Stimulated activated naive CD8-positive, alpha-beta T cell treated with anti-CD3 and anti-CD28 coated beads, Interleukin-15, Interleukin-2, amounts not matched to agents 100 ng/mL and 50 ng/mL, for 24 hours (primary cell): ENCODE measurements at regions not wholly inside any gene's neighbourhood (a gene's known extent, or its start where the extent isn't known, plus 50 kb on each side); places are given as distances from the start of the nearest gene placed in this dataset.
A peak's percentile ranks its signal among the peaks of the same experiment; 100 is the strongest.
"Not testable (repeated sequence)": the region's sequence is repeated elsewhere in the genome, so short reads cannot be mapped to it uniquely, and the experiment has no call there.

Experiments used
- H3K27ac Mint-ChIP-seq: one replicate; pipeline ENCODE4 v1.8.0; 2021; ENCODE audit warnings: mild to moderate bottlenecking, mixed read lengths
- H3K27me3 Mint-ChIP-seq: one replicate; pipeline ENCODE4 v1.8.0; 2021; ENCODE audit warnings: mixed read lengths
- H3K36me3 Mint-ChIP-seq: one replicate; pipeline ENCODE4 v1.8.0; 2021; ENCODE audit warnings: low read depth, mixed read lengths
- H3K4me1 Mint-ChIP-seq: one replicate; pipeline ENCODE4 v1.8.0; 2021; ENCODE audit warnings: low read depth, mixed read lengths
- H3K4me3 Mint-ChIP-seq: one replicate; pipeline ENCODE4 v1.8.0; 2021; ENCODE audit warnings: mild to moderate bottlenecking, mixed read lengths
- H3K9me3 Mint-ChIP-seq: one replicate; pipeline ENCODE4 v1.8.0; 2021; ENCODE audit warnings: mixed read lengths

DNA sequence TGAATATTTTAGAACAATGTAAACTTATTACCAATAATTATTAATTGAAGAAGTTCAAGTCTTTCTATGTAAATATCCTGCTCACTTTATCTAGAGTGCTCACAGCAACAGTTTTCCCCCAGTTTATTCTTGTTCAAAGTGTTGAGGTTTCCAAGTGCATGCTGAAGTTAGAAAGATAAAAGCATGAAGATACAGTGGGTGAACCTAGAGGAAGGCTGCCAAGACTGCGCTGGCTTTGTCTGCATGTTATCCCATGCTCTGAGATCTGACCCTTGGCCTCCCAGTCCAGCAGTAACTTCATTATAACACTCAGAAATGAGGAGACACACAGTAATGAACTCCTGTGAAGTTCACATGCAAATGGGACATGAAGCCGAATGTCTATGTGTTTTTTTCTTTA is 76.0 kb upstream of the PIP5K1B start:
- no peaks in the 10 kb centered on the region for H3K4me1 Mint-ChIP-seq
- H3K36me3 Mint-ChIP-seq: no peaks in the 10 kb centered on the region
- H3K27me3 Mint-ChIP-seq: peaks cover 6% of the 10 kb centered on the region
- no peaks in the 10 kb centered on the region for H3K9me3 Mint-ChIP-seq
- no peak overlapping the region for H3K27ac Mint-ChIP-seq
- no peak overlapping the region for H3K4me3 Mint-ChIP-seq

DNA sequence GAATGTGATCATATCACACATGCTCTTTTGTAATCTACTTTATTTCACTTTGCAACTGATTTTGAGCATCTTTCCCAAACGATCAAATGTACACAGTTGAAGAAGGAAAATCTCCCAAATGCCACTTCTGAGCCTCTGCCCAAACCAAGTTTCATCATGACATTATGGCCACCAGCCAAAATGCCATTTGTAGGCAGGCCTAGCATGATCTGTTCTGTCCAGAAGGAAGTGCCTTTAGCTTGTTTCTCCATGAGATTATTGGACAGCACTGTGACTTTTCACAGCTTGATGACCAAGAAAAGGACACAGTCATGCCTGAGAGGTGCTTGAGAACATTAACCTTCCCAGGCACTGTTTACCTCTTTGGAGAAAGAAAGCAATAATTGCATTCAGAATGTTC is 73.2 kb upstream of the PIP5K1B start:
- no peaks in the 10 kb centered on the region for H3K9me3 Mint-ChIP-seq
- no peak overlapping the region for H3K4me3 Mint-ChIP-seq
- no peak overlapping the region for H3K27ac Mint-ChIP-seq
- H3K27me3 Mint-ChIP-seq: peaks cover 6% of the 10 kb centered on the region
- no peaks in the 10 kb centered on the region for H3K4me1 Mint-ChIP-seq
- H3K36me3 Mint-ChIP-seq: no peaks in the 10 kb centered on the region

DNA sequence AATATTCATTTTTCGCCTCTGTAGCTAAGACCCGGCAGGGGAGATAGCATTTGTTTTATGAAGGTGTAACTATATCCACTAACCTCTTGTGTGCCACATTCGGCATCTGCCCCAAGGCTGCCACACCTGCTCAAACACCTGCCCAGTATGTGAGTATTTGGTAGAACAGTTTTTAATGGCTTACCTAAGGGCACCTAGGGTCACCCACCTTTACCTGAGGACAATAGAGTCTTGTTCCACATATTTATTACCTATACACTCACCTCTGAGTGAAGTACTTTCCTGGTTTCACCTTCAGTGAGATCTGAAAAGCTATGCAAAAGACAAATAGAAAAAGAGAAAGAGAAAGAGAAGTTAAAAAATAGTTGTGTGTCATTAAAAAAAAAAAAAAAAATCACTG is 68.0 kb upstream of the PIP5K1B start:
- no peaks in the 10 kb centered on the region for H3K36me3 Mint-ChIP-seq
- no peaks in the 10 kb centered on the region for H3K9me3 Mint-ChIP-seq
- peak overlapping the region; percentile 19 for H3K27ac Mint-ChIP-seq
- no peak overlapping the region for H3K4me3 Mint-ChIP-seq
- no peaks in the 10 kb centered on the region for H3K27me3 Mint-ChIP-seq
- H3K4me1 Mint-ChIP-seq: peaks cover 15% of the 10 kb centered on the region

DNA sequence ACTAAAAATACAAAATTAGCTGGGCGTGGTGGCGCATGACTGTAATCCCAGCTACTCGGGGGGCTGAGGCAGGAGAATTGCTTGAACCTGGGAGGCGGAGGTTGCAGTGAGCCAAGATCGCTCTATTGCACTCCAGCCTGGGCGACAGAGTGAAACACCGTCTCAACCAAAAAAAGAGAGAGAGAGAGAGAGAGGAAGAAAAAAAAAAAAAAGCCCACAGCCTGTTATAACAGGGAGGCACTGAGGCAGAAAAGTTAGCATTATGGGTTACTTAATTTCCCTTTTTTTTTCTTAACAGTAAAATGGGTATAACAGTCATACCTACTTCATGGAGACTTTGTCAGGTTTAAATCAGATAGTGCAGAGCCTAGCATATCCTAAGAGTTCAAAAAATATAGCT is 65.8 kb upstream of the PIP5K1B start:
- Mint-ChIP-seq H3K4me3 (peak overlapping the region; percentile 14), H3K4me1 (peaks cover 25% of the 10 kb centered on the region), H3K27ac (peak overlapping the region; percentile 52)
- not testable (repeated sequence) for H3K27me3 Mint-ChIP-seq, H3K36me3 Mint-ChIP-seq, H3K9me3 Mint-ChIP-seq

DNA sequence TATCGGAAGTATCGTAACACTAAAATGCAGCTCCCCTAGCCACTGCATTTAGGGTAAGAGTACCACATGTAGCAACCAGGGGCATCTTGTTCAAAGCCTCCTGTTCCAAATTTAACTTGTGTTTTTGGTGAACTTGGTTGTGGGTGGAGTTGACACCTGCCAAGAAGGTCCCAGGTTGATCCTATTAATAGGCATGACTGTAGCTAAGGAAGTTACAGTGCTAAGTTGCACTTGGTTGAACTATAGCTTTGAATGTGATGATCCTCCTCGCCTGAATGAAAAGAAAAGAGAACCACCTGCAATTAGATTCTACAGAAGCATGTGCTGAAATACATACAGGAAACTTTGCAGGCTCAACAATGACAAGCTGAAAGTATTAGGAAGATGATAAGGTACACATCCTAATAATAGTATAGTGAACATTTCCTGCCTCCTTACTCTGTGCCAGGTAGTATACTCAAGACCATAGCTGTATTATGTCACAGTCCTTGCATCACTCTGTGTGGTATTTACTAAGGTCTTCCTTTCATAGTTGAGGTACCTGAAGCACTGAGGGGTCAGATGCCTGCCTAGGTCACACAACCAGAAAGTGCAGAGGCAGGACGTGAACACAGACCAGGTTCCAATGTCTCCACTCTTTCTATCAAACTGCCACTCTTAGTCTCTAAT is 64.5 kb upstream of the PIP5K1B start:
- Mint-ChIP-seq H3K9me3 (no peaks in the 10 kb centered on the region), H3K4me3 (no peak overlapping the region), H3K27ac (peak overlapping the region; percentile 52), H3K36me3 (no peaks in the 10 kb centered on the region), H3K27me3 (peaks cover 8% of the 10 kb centered on the region), H3K4me1 (peaks cover 31% of the 10 kb centered on the region)

DNA sequence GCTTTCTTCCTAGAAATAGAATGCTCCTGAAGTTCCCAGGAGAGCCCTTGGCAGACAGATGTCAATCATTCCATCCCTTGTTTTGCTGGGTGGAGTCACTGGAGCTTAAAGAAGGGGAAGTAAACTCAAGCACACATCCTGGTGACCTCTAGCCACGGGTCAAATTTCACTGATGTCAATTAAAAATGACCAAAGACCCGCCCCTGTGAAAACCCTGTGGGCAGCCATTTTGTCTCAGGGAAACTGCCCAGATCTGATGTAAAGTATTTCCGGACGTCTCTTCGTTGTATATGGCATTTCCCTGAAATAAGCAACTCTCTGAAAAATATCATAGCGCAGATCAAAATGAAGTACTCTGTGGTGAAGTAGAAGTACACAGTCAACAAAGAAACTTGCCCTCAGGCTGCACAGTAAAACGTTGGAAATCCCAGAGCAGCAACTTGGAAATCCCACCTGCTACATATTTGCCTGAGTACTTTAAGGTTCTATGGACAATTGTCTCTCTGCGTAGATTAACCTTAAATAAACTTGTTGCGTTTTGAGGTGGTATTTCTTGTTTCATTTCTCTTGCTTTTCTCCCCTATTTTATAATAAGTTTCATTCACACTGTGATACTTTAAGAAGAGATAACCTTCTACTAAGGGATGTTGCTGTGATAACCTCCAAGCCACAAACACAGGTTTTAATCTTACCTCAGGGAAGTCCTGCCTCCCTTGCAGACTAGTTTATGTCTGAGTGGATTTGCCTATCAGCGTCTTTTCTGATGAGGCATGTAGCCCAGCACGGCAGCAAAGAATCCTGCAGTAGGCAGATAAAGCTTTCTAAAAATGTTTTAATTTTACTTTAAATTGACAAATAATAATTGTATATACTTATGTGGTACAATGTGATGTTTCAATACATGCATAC is 60.9 kb upstream of the PIP5K1B start:
- H3K36me3 Mint-ChIP-seq: peaks cover 3% of the 10 kb centered on the region
- H3K4me3 Mint-ChIP-seq: no peak overlapping the region
- no peaks in the 10 kb centered on the region for H3K9me3 Mint-ChIP-seq
- H3K4me1 Mint-ChIP-seq: peaks cover 35% of the 10 kb centered on the region
- H3K27me3 Mint-ChIP-seq: peaks cover 14% of the 10 kb centered on the region
- H3K27ac Mint-ChIP-seq: peak overlapping the region; percentile 74

DNA sequence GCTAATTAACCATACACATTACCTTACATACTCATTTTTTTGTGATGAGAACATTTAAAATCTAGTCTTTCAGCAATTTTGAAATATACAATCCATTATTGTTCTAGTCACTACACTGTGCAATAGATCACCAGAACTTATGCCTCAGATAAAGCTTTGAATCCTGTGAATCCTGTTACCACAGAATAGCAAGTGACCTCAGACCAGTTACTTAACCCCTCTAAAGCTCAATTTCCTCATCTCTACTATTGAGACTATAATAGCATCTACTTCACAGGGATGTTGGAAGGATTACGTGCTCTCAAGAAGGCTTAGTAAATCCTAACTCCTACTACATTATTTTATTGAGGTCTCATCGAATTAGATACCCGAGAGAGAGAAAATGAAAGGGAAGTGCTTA is 60.2 kb upstream of the PIP5K1B start:
- Mint-ChIP-seq H3K4me3 (no peak overlapping the region), H3K4me1 (peaks cover 33% of the 10 kb centered on the region), H3K9me3 (no peaks in the 10 kb centered on the region), H3K36me3 (peaks cover 3% of the 10 kb centered on the region), H3K27ac (no peak overlapping the region), H3K27me3 (peaks cover 14% of the 10 kb centered on the region)

DNA sequence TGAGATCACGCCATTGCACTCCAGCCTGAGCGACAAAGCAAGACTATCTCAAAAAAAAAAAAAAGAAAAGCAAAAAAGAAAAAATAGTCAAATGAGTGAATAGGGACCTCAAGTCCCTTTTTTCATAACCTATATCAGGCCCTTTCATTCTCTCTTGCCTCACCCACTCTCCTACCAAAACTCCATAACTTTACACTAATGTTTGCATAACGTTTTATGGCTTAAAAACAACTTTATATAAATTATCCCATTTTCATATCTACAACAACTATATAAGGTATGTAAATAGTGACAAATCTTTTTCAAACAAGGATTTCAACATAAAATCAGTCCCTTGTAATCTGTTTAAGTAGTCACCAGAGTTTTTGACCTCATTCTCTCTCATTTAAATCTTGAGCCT is 56.9 kb upstream of the PIP5K1B start:
- H3K36me3 Mint-ChIP-seq: peaks cover 3% of the 10 kb centered on the region
- H3K4me3 Mint-ChIP-seq: no peak overlapping the region
- H3K9me3 Mint-ChIP-seq: peaks cover 4% of the 10 kb centered on the region
- H3K27me3 Mint-ChIP-seq: peaks cover 14% of the 10 kb centered on the region
- H3K4me1 Mint-ChIP-seq: peaks cover 54% of the 10 kb centered on the region
- H3K27ac Mint-ChIP-seq: no peak overlapping the region

DNA sequence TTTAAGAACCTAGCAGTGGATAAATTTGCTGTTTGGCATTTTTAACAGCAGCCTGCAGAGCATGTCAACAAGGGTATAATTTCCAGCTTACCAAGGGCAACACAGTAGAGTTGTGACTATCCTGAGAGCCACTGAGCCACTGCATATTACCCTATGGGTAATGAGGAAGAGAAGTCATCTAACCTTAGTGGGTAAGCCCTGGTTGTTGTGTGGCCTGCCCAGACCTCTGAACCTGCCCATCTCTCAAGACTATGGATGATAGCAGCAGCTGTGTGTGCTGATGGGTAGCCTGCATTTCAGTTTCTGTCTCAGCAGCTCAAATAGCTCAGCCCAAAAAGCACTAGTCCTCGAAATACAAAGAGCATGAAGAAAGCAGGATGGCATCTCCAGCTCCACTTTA is 56.1 kb upstream of the PIP5K1B start:
- Mint-ChIP-seq H3K27ac (no peak overlapping the region), H3K27me3 (peaks cover 13% of the 10 kb centered on the region), H3K36me3 (peaks cover 3% of the 10 kb centered on the region), H3K4me3 (no peak overlapping the region), H3K4me1 (peaks cover 61% of the 10 kb centered on the region), H3K9me3 (peaks cover 4% of the 10 kb centered on the region)

DNA sequence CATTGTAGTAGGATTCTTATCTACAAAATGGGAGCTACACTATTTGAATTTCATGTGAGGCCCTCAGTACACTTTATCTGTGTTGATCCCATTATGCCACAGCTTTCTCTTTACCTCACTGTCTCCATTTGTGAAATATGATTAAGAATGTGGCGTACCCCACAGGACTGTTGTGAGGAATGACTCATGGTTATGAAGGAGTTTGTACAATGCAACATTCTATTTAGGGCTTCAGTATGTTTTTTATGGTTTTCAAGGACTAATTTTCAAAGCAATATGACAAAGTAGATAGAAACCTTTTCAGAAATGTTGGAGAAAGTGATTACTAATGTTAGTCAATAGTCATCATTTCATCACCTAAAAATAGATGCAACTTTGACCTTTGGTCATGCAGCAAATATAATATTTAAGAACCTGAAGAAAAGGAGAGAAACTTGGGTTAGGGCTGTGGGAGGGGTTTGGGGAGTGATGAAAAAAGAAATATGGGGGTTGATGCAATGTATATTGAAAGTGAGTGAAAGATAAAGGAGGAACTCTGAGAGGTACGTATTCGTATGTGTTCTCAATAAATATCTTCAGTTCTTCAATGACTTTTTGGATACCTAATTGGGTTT is 53.7 kb upstream of the PIP5K1B start:
- H3K27ac Mint-ChIP-seq: peak overlapping the region; percentile 84
- peaks cover 14% of the 10 kb centered on the region for H3K27me3 Mint-ChIP-seq
- peaks cover 52% of the 10 kb centered on the region for H3K4me1 Mint-ChIP-seq
- H3K4me3 Mint-ChIP-seq: peak overlapping the region; percentile 39
- peaks cover 7% of the 10 kb centered on the region for H3K9me3 Mint-ChIP-seq
- H3K36me3 Mint-ChIP-seq: peaks cover 3% of the 10 kb centered on the region

DNA sequence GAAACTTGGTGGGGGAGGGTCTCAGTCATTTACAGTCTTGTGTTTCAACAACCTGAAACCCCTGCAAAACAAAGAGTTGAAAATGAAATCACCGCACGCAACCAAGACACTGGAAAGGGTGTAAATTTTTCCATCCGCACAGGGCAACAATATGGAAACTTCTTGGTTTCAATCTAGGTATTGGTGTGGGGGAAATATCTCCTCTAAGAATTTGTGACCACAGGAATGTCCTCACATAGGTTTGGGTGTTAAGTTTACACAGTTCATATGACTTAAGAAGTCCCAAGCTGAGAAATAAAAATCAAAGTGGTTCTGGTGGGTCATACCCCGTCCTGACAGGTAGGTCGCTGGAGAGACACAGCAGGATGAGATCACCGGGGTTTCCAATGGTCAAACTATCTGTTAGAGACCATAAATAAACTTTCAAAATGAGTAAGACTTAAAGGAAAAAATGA is 51.9 kb upstream of the PIP5K1B start:
- Mint-ChIP-seq H3K4me1 (peaks cover 52% of the 10 kb centered on the region), H3K4me3 (peak overlapping the region; percentile 11)

DNA sequence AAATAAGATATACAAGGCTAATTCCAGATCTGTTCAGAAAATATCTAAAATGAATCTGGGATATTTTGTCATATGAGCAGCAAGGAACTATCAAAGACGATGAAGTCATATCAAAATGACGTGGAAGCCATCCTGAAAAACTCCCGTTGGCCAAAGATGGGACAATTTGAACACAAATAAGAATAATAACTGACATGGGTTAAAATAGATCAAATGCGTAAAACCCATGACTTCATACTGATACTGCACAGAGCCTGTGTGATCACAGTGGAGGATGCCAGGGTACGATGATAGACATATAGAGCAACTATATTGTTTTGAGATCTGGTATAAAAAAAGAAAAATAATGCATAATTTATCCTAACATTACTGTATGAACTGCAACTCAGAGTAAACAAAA is 51.0 kb upstream of the PIP5K1B start:
- peaks cover 3% of the 10 kb centered on the region for H3K36me3 Mint-ChIP-seq
- H3K27ac Mint-ChIP-seq: peak overlapping the region; percentile 84
- peaks cover 52% of the 10 kb centered on the region for H3K4me1 Mint-ChIP-seq
- no peak overlapping the region for H3K4me3 Mint-ChIP-seq
- peaks cover 7% of the 10 kb centered on the region for H3K9me3 Mint-ChIP-seq
- peaks cover 33% of the 10 kb centered on the region for H3K27me3 Mint-ChIP-seq

More for the DNA sequence above, 51.9 kb upstream of the PIP5K1B start:
- peaks cover 3% of the 10 kb centered on the region for H3K36me3 Mint-ChIP-seq
- peaks cover 7% of the 10 kb centered on the region for H3K9me3 Mint-ChIP-seq
- peaks cover 29% of the 10 kb centered on the region for H3K27me3 Mint-ChIP-seq
- peak overlapping the region; percentile 84 for H3K27ac Mint-ChIP-seq
